Loucy (cell line): ENCODE measurements at regions not wholly inside any gene's neighbourhood (a gene's known extent, or its start where the extent isn't known, plus 50 kb on each side); places are given as distances from the start of the nearest gene placed in this dataset.

Experiments
- H2AFZ ChIP-seq: fragments of 200-600 bp; sonication (generic); 2 replicates; pipeline ENCODE4 v1.6.0; 2016; ENCODE audit warnings: antibody characterized with exemption, mild to moderate bottlenecking, low read length, moderate library complexity
- H3F3A ChIP-seq: fragments of 200-600 bp; 2 replicates; pipeline ENCODE4 v1.6.0; 2016; ENCODE audit warnings: antibody characterized with exemption, low read depth, mild to moderate bottlenecking
- H3K27me3 ChIP-seq: fragments of 200-600 bp; sonication (generic); 2 replicates; pipeline ENCODE4 v1.6.1; 2014; ENCODE audit warnings: low read length, mild to moderate bottlenecking; ENCODE audit not compliant: insufficient read depth, poor library complexity, severe bottlenecking
- H3K36me3 ChIP-seq: fragments of 200-600 bp; sonication (generic); 2 replicates; pipeline ENCODE4 v1.6.1; 2016; ENCODE audit warnings: low read length; ENCODE audit not compliant: insufficient read depth
- H3K4me1 ChIP-seq: fragments of 200-600 bp; sonication (generic); 2 replicates; pipeline ENCODE4 v1.5.1; 2014; ENCODE audit warnings: low read length, mild to moderate bottlenecking; ENCODE audit not compliant: insufficient read depth, poor library complexity, severe bottlenecking
- H3K4me2 ChIP-seq: fragments of 200-600 bp; sonication (generic); 2 replicates; pipeline ENCODE4 v1.6.0; 2014; ENCODE audit warnings: antibody characterized with exemption, low read length, low read depth, mild to moderate bottlenecking; ENCODE audit not compliant: poor library complexity, severe bottlenecking
- H3K4me3 ChIP-seq: fragments of 200-600 bp; sonication (generic); 2 replicates; pipeline ENCODE4 v1.5.1; 2014; ENCODE audit warnings: low read length, mild to moderate bottlenecking, mixed read lengths; ENCODE audit not compliant: poor library complexity, severe bottlenecking
- H3K79me2 ChIP-seq: fragments of 200-600 bp; sonication (generic); 2 replicates; pipeline ENCODE4 v1.6.1; 2014; ENCODE audit warnings: low read length; ENCODE audit not compliant: insufficient read depth
- H3K9ac ChIP-seq: fragments of 200-600 bp; sonication (generic); 2 replicates; pipeline ENCODE4 v1.6.0; 2014; ENCODE audit warnings: mild to moderate bottlenecking, low read depth, low read length, moderate library complexity; ENCODE audit not compliant: poor library complexity, severe bottlenecking
- H3K9me2 ChIP-seq: fragments of 200-600 bp; sonication (generic); replicated peaks from 2 replicates; pipeline ENCODE4 v1.6.1; 2016; ENCODE audit warnings: low read depth, low read length, mixed read lengths
- H3K9me3 ChIP-seq: fragments of 200-600 bp; sonication (generic); 2 replicates; pipeline ENCODE4 v1.6.1; 2014; ENCODE audit warnings: mild to moderate bottlenecking, antibody characterized with exemption, low read length, low read depth; ENCODE audit not compliant: insufficient read depth
- H4K20me1 ChIP-seq: fragments of 200-600 bp; sonication (generic); 2 replicates; pipeline ENCODE4 v1.6.0; 2014; ENCODE audit warnings: antibody characterized with exemption, low read length, mild to moderate bottlenecking; ENCODE audit not compliant: insufficient read depth, poor library complexity, severe bottlenecking
- EZH2phosphoT487 ChIP-seq: fragments of 200-600 bp; IDR thresholded peaks from 2 replicates; pipeline ENCODE4 v1.6.1; 2018; ENCODE audit warnings: antibody characterized with exemption, mild to moderate bottlenecking, moderate library complexity, borderline replicate concordance
- TF ChIP-seq, protein P1 (sequence below): fragments of 200-600 bp; sonication (generic); conservative IDR thresholded peaks from 2 replicates; pipeline ENCODE4 v1.5.1; 2014; ENCODE audit warnings: mild to moderate bottlenecking, antibody characterized with exemption, low read length

DNA sequence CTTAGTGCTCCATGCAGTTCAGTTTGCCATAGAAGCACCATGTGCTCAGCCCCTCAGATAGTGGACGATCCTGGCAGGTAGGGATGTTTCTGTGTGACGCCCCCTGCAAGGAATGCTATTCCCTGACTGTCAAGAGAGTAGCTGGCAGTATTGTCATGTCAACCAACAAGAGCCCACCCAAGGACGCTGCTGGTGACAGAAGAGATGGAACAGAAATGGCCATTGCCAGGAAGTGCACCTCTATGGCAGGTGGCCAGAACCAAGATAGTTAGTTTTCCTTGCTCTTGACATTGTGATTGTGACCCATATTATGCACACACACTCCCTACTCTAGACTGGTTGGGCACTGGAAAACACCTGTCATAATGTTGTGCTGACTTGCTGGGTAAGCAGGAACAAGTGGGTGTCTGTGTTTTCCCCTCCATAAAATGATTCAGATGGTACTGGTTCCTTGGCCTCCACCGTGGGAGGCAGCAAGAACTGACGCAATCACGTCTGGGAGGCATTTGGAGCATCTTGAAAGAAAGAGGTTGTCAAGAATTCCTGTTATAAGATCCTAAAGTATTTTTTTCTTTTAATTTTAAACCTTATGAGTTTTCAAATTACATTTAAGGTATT lies 507.9 kb downstream of the MID1IP1 start:
- no peaks in the 10 kb centered on the region for H3K27me3 ChIP-seq
- H3K4me3 ChIP-seq = peak overlapping the region; percentile 30
- H3K79me2 ChIP-seq = no peaks in the 10 kb centered on the region
- H2AFZ ChIP-seq = no peak overlapping the region
- peak overlapping the region; percentile 63 for H3K4me2 ChIP-seq
- TF ChIP-seq, protein P1, sequence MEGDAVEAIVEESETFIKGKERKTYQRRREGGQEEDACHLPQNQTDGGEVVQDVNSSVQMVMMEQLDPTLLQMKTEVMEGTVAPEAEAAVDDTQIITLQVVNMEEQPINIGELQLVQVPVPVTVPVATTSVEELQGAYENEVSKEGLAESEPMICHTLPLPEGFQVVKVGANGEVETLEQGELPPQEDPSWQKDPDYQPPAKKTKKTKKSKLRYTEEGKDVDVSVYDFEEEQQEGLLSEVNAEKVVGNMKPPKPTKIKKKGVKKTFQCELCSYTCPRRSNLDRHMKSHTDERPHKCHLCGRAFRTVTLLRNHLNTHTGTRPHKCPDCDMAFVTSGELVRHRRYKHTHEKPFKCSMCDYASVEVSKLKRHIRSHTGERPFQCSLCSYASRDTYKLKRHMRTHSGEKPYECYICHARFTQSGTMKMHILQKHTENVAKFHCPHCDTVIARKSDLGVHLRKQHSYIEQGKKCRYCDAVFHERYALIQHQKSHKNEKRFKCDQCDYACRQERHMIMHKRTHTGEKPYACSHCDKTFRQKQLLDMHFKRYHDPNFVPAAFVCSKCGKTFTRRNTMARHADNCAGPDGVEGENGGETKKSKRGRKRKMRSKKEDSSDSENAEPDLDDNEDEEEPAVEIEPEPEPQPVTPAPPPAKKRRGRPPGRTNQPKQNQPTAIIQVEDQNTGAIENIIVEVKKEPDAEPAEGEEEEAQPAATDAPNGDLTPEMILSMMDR = no peak
- no peak for TF ChIP-seq EZH2phosphoT487
- peaks cover 72% of the 10 kb centered on the region for H3K4me1 ChIP-seq
- H3K9me3 ChIP-seq = no peaks in the 10 kb centered on the region
- H3K9me2 ChIP-seq = no peaks in the 10 kb centered on the region
- peak overlapping the region; percentile 57 for H3K9ac ChIP-seq
- H3F3A ChIP-seq = no peaks in the 10 kb centered on the region
- H4K20me1 ChIP-seq = no peaks in the 10 kb centered on the region
- no peaks in the 10 kb centered on the region for H3K36me3 ChIP-seq

GRCh38 chrX:39309721-39310152 lies 508.5 kb downstream of the MID1IP1 start:
- TF ChIP-seq, protein P1 = no peak
- no peak for TF ChIP-seq EZH2phosphoT487
- Histone ChIP-seq H4K20me1 (no peaks in the 10 kb centered on the region), H3K4me2 (peak overlapping the region; percentile 63), H3F3A (no peaks in the 10 kb centered on the region), H3K4me1 (peaks cover 77% of the 10 kb centered on the region), H2AFZ (no peak overlapping the region), H3K79me2 (no peaks in the 10 kb centered on the region), H3K9me2 (no peaks in the 10 kb centered on the region), H3K4me3 (peak overlapping the region; percentile 30), H3K9ac (peak overlapping the region; percentile 57), H3K9me3 (no peaks in the 10 kb centered on the region), H3K27me3 (no peaks in the 10 kb centered on the region), H3K36me3 (no peaks in the 10 kb centered on the region)

DNA sequence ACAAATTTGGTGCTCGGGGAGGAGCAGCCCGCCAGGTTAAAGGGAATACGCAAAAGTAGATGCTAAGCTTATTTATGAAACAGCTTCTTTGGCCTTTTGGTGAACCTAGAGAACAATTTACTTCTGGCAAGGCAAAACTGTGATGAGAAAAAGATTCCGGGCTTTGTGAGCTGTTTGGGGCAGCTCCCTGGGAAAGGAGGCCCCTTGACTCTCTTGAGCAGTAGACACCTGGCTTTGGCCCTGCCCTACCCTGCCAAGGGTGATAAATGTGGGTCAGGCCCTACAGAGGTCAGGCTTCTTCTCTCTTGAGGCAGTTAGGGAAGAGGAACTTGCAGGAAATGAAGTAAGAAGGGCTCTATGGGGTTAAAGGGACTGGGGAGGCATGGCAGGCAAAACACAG lies 509.6 kb downstream of the MID1IP1 start:
- Histone ChIP-seq H3K79me2 (no peaks in the 10 kb centered on the region), H3K4me3 (peak overlapping the region; percentile 28)

More for the DNA sequence above, 509.6 kb downstream of the MID1IP1 start:
- no peak for TF ChIP-seq EZH2phosphoT487
- TF ChIP-seq, protein P1 = no peak
- Histone ChIP-seq H3K36me3 (no peaks in the 10 kb centered on the region), H3F3A (no peaks in the 10 kb centered on the region), H3K4me1 (peaks cover 78% of the 10 kb centered on the region), H3K4me2 (peak overlapping the region; percentile 63), H2AFZ (no peak overlapping the region), H3K27me3 (no peaks in the 10 kb centered on the region), H3K9me3 (no peaks in the 10 kb centered on the region), H4K20me1 (no peaks in the 10 kb centered on the region), H3K9ac (peak overlapping the region; percentile 41), H3K9me2 (no peaks in the 10 kb centered on the region)
